Activated T-helper 9 cell treated with anti-CD3 and anti-CD28 coated beads, Interleukin-2, amount 50 U/mL, for 16 hours (primary cell): ENCODE measurements at regions not wholly inside any gene's neighbourhood (a gene's known extent, or its start where the extent isn't known, plus 50 kb on each side); places are given as distances from the start of the nearest gene placed in this dataset.

Source experiments
- DNase-seq: peaks from one replicate; pipeline ENCODE4 v3.0.0-alpha.2; 2020; ENCODE audit warnings: low read depth

GRCh38 chr2:107025869-107026380 is 140.0 kb upstream of the ST6GAL2 start:
- no peak for DNase-seq

GRCh38 chr2:107027205-107027604 is 141.2 kb upstream of the ST6GAL2 start:
- no peak for DNase-seq

GRCh38 chr2:107027810-107028209 is 141.8 kb upstream of the ST6GAL2 start:
- no peak for DNase-seq

- DNase-seq: no peak
Measured at GRCh38 chr2:107028661-107029060, 142.7 kb upstream of the ST6GAL2 start.

DNA sequence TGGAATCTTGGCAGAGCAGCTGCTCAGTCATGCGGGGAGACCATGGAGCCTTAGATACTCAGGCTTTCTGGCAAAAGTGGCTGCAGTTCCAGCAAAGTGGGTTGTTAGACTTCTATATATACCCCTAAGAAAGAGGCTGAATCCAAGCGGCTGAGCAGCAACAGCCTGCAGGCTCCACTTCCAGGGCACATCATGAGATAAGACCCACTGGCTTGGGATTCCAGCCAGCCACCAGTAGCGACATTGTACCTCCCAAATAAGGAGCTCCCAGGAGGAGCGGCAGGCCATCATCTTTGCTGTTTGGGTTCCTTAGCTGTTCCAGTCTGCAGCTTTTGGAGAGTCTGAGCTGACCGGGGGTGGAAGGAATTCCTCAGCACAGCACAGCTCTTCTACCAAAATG is 150.3 kb upstream of the ST6GAL2 start:
- DNase-seq: no peak

- no peak for DNase-seq
Measured at GRCh38 chr2:107062173-107062572, 176.2 kb upstream of the ST6GAL2 start.

DNA sequence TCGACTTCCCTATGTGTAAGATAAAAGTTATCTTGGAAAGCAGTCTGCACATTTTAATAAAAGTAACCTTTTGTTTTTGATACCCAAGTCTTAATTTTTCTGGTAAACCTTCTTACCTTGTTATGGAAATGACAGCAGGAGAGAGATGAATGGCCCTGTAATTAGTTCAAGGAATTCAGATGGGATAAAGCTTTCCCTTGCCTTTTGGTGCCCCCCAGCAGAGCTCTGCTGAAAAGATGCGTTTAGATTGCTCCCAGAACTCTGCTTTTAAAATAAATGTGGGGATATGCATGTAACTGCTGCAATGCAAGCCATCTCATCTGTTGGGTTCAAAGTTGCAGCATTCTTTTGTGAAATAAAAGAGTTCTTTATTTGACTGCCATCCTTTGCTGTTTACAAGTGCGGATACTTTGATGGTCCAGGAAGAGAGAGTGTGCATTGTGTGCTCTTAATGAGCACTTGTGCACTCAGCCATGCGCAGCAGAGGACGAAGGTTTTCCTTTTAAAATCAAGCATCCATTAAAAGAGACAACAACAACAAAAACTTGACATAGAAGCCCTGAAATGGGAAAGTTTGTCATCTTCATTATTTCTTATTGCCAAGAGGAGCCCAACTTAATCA is 176.7 kb upstream of the ST6GAL2 start:
- no peak for DNase-seq

DNA sequence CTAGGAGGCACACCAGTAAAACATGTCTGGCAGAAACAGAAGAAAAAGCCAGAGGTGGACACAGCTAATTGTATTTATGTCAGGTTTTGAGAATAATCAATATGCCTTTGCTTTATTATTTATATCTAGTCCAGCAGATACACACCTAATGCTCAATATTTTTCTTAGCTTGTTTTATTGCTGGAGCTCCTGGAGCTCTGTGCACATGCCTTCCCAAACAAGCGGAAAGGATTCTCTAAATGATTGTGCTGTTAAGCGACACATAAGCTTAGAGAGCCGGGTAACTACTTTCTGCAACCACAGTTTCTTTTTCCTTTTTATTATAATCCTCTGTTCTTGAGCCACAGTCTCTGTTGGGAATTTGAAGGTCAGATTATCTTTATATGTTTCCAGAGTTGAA is 177.3 kb upstream of the ST6GAL2 start:
- DNase-seq: no peak

GRCh38 chr2:107064750-107065149 is 178.8 kb upstream of the ST6GAL2 start:
- no peak for DNase-seq

GRCh38 chr2:107068069-107068916 is 182.3 kb upstream of the ST6GAL2 start:
- no peak for DNase-seq

- DNase-seq: no peak
Measured at GRCh38 chr2:107069890-107070289, 183.9 kb upstream of the ST6GAL2 start.

DNA sequence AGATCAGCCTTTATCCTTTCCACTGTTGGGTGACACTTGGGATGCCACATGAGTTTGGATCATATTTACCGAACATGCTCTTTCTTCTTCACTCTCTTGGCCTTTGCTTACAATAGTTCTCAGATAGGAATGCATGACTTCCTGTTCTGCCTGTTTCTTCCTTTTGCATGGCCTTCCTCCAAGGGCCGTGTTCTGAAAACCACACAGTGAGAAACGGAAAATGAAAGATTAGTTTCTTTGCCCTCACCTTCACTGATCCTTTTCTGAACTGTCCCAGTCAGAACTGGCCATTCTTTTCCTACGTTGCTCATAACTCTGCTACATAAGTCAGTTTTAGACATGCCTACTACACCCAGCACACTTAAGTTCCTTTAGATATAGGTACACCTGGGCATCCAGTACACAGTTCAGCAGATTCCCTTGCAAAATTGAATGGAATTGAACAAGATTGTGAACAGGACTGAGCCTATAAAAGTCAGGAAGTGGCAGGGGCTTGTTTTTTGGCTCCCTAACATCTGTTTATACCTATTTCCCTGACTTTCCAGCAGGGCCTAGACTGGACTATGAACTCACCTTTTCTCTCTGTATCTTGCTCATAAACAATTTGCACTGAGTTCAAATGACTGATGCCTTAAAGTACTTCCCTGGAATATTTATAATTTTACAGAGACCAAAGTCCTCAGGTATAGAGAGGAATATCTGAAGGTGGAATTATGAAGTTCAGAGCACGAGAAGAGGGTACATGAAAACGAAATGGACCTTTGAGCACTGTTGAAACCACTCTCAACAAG is 186.4 kb upstream of the ST6GAL2 start:
- DNase-seq: no peak

DNA sequence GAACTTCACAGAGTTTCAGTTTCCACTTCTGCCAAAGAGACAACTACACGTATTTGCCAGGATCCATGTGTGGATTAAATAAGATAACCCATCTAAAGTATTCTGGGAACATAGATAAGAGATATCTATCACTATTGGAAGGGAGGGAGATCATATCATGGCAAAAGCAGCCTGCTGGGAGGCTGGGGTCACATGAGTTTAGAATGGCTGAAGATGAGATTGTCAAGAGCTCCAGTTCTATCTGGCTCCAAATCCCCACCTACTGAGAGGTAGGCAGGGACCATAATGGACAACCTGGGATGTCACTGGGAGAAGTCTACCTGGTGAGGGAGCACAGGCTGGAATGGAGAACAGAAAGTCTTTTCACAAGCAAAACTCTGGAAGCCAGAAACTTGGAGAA is 192.6 kb upstream of the ST6GAL2 start:
- DNase-seq: no peak

DNA sequence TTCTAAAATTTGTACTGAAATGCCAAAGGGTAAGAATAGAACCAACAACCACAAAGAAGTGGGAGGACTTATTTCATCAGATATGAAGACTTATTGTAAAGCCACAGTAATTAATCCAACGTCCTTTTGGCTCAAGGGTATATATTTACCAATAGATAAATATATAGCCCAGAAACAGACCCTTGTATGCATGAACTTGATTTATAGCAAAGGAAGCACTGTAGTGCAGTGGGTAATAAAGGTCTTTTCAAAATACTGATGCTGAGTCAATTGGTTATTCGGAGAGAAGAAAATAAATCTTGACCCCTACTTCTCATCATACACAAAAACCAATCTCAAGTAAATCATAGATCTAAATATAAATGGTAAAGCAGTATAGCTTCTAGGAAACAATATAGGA is 200.5 kb upstream of the ST6GAL2 start:
- DNase-seq: no peak

GRCh38 chr2:107088156-107088555 is 202.2 kb upstream of the ST6GAL2 start:
- no peak for DNase-seq

DNA sequence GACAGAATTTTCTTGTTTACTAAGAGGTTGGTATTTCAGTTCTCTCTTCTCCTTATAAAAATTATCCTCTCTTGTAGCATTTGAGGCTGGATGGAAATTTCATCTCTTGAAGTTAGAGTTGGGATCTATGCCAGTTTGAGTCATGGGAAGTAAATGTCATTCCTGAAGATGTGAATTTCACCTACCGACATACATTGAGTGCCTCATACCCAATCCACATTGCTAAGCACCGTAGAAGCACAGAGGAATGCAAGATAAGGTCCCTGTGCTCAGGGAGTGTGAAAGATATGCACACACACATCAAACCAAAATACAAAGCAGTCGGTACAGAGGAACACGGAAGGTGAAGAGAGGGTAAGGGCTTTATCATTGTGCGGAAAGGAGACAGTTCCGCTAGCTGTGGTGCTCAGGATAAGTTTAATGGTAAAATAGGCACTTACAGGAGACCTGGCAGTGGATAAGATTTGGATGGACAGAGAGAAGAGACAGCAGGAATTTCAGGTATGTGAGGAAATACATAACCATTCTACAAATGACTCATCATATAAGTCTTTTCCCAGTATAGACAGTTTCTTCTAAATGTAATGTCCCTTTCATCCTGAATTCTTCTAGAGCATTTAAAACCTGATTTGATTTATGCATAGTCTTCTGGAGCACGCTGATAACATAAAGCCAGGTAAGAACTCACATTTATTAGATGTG is 205.3 kb upstream of the ST6GAL2 start:
- no peak for DNase-seq

DNA sequence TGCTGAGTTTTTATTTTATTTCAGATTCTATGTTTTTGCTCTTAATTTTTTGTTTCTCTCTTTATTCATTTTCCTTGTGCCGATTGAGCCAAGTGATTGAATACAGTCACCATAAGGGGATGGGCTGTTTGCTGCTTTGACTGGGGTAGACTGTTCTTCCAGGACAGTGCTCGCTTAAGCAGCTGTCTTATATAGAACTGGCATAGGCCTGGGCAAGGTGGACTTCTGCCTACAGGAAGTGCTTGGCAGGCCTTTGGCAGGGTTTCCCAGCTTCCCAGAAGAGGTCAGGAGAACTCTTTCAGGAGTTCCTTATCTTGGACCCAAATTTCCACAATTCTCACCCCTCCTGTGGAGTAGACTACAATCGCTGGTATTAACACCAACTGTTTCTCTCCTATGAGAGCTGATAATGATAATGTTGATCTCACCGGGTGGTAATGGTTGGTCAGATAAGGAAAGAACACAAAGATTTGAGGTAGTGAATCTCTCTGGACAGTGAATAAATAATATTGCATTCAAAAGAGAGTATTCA is 207.5 kb upstream of the ST6GAL2 start:
- no peak for DNase-seq

- no peak for DNase-seq
Measured at GRCh38 chr2:107094450-107094986, 208.6 kb upstream of the ST6GAL2 start.

DNA sequence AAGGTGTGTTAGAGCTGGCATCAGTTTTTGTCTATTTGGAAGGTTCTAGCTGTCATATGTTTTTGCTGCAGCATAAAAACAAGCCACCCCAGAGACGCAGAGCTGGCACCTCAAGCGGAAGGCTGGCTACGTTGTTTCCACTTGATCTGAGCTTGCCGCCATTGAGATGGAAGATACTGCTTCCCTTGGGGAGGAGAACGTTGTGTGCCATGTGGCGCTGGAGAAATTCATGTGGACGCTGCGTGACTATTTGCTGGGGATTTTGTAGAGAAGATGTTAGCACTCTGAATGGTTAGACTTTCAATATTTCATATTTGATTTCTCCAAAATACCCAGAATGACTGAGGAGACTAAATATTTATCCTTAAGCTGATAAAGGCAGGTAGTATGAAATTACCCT is 216.2 kb upstream of the ST6GAL2 start:
- DNase-seq: no peak

DNA sequence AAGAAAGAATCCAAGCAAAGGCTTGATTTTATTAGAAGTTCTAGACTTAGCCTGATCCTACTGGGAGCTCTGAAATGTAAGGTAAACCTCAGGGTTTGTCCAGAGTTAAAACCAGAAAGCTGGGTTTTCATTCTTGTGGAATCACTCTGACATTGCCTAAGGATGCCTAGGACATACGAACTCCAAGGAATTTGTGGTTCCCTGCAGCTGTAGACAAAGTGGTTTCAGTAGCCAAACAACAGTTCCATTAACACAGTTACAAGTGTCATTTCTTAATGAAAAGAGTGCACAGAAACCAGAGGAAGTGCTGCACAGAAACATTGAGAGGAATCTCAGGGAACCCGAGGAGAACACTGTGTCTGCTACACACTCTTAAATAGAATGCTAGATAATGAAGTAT is 221.4 kb upstream of the ST6GAL2 start:
- no peak for DNase-seq

GRCh38 chr2:107108556-107108955 is 222.6 kb upstream of the ST6GAL2 start:
- DNase-seq: no peak

DNA sequence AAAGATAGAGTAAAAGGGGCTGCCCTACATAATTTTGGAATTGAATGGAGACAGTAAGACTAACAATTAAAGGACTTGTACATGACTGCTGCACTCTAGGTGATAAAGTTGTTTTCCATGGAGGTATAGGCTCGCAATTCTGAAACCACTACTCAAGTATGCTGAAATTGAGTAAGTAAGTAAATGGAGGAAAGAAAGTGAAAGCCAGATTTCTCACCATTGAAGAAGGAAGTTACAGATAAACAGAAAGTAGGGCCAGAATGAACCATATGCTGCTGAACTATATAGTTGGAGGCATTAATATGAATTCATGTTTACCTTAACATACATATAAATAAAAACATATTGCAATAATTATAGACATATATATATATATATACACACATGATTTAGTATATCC is 225.7 kb upstream of the ST6GAL2 start:
- DNase-seq: no peak
